RWPE2 (cell line): ENCODE measurements at regions not wholly inside any gene's neighbourhood (a gene's known extent, or its start where the extent isn't known, plus 50 kb on each side); places are given as distances from the start of the nearest gene placed in this dataset.

Source experiments
- ATAC-seq: fragments of 200-7000 bp; cut with Tn5 transposase; 3 replicates; pipeline ENCODE4 v1.9.1; 2021; ENCODE audit warnings: low read depth
- DNase-seq: peaks from one replicate; pipeline ENCODE4 v3.0.0-alpha.2; 2020; ENCODE audit warnings: low spot score
- H3K27ac ChIP-seq: fragments of 450-650 bp; 2 replicates; pipeline ENCODE4 v1.5.1; 2017; ENCODE audit warnings: mild to moderate bottlenecking; ENCODE audit not compliant: poor library complexity, severe bottlenecking
- H3K27me3 ChIP-seq: fragments of 250-450 bp; sonication (Bioruptor Pico); 2 replicates; pipeline ENCODE4 v1.5.1; 2021; ENCODE audit warnings: mild to moderate bottlenecking, moderate library complexity; ENCODE audit not compliant: insufficient read depth, poor library complexity, severe bottlenecking
- H3K36me3 ChIP-seq: fragments of 250-450 bp; sonication (Bioruptor Pico); 2 replicates; pipeline ENCODE4 v1.5.1; 2020; ENCODE audit warnings: low read depth, mild to moderate bottlenecking, moderate library complexity
- H3K4me1 ChIP-seq: fragments of 250-450 bp; sonication (Bioruptor Pico); 2 replicates; pipeline ENCODE4 v1.5.1; 2021; ENCODE audit warnings: mild to moderate bottlenecking, moderate library complexity; ENCODE audit not compliant: insufficient read depth, poor library complexity, severe bottlenecking
- H3K4me3 ChIP-seq: fragments of 250-450 bp; sonication (Bioruptor Pico); 2 replicates; pipeline ENCODE4 v1.5.1; 2021; ENCODE audit warnings: mild to moderate bottlenecking, moderate library complexity; ENCODE audit not compliant: severe bottlenecking
- H3K9me3 ChIP-seq: fragments of 250-450 bp; sonication (Bioruptor Pico); 2 replicates; pipeline ENCODE4 v1.5.1; 2021; ENCODE audit warnings: mild to moderate bottlenecking, moderate library complexity; ENCODE audit not compliant: severe bottlenecking
- CTCF ChIP-seq: fragments of 450-650 bp; IDR thresholded peaks from one replicate; pipeline ENCODE4 v1.5.1; 2017; ENCODE audit warnings: mild to moderate bottlenecking, moderate library complexity; ENCODE audit not compliant: poor library complexity, severe bottlenecking

- H3K9me3 ChIP-seq = peaks cover 5% of the 10 kb centered on the region
- H3K27me3 ChIP-seq = no peaks in the 10 kb centered on the region
- H3K4me1 ChIP-seq = peaks cover 13% of the 10 kb centered on the region
- no peak overlapping the region for H3K4me3 ChIP-seq
- H3K36me3 ChIP-seq = no peaks in the 10 kb centered on the region
- H3K27ac ChIP-seq = no peak overlapping the region
- TF ChIP-seq CTCF = no peak
- no peak for ATAC-seq
- DNase-seq = no peak
Observed at GRCh38 chr1:79325126-79325525, 318.6 kb upstream of the ADGRL4 start.

- DNase-seq = no peak
- no peak for TF ChIP-seq CTCF
Observed at GRCh38 chr1:79323239-79324025, 316.9 kb upstream of the ADGRL4 start.

GRCh38 chr1:79322511-79323027 is 316.0 kb upstream of the ADGRL4 start:
- Histone ChIP-seq H3K9me3 (peaks cover 5% of the 10 kb centered on the region), H3K4me1 (peaks cover 13% of the 10 kb centered on the region), H3K36me3 (no peaks in the 10 kb centered on the region), H3K27ac (peak overlapping the region; percentile 74), H3K27me3 (no peaks in the 10 kb centered on the region), H3K4me3 (no peak overlapping the region)
- DNase-seq (no peak), ATAC-seq (no peak)
- TF ChIP-seq CTCF = no peak

More at GRCh38 chr1:79323239-79324025, 316.9 kb upstream of the ADGRL4 start:
- Histone ChIP-seq H3K4me1 (peaks cover 13% of the 10 kb centered on the region), H3K4me3 (no peak overlapping the region), H3K27me3 (no peaks in the 10 kb centered on the region), H3K9me3 (peaks cover 5% of the 10 kb centered on the region), H3K27ac (peak overlapping the region; percentile 74), H3K36me3 (no peaks in the 10 kb centered on the region)
- peak; percentile 95 for ATAC-seq

GRCh38 chr1:79312438-79312837 is 305.9 kb upstream of the ADGRL4 start:
- no peak for TF ChIP-seq CTCF
- Histone ChIP-seq H3K4me1 (no peaks in the 10 kb centered on the region), H3K36me3 (no peaks in the 10 kb centered on the region), H3K9me3 (peaks cover 2% of the 10 kb centered on the region), H3K27me3 (no peaks in the 10 kb centered on the region), H3K27ac (no peak overlapping the region), H3K4me3 (no peak overlapping the region)
- ATAC-seq (no peak), DNase-seq (no peak)

- H3K9me3 ChIP-seq = peaks cover 2% of the 10 kb centered on the region
- DNase-seq = no peak
- ATAC-seq = no peak
- no peaks in the 10 kb centered on the region for H3K27me3 ChIP-seq
- H3K36me3 ChIP-seq = no peaks in the 10 kb centered on the region
- H3K4me1 ChIP-seq = no peaks in the 10 kb centered on the region
- TF ChIP-seq CTCF = no peak
- no peak overlapping the region for H3K27ac ChIP-seq
- H3K4me3 ChIP-seq = no peak overlapping the region
Observed at GRCh38 chr1:79310609-79311008, 304.1 kb upstream of the ADGRL4 start.
